C4-2B (cell line): ENCODE measurements at regions not wholly inside any gene's neighbourhood (a gene's known extent, or its start where the extent isn't known, plus 50 kb on each side); places are given as distances from the start of the nearest gene placed in this dataset.

Experiments used
- CTCF ChIP-seq: fragments of 450-650 bp; conservative IDR thresholded peaks from 2 replicates; pipeline ENCODE4 v1.5.1; 2017; ENCODE audit warnings: mild to moderate bottlenecking
- ZFX ChIP-seq: fragments of 450-650 bp; IDR thresholded peaks from 2 replicates; pipeline ENCODE4 v1.6.1; 2017

- TF ChIP-seq ZFX (no peak), CTCF (no peak)
Observed at GRCh38 chr20:52809003-52809402, 163.2 kb upstream of the TSHZ2 start.
